ENCODE measurements at regions not wholly inside any gene's neighbourhood (a gene's known extent, or its start where the extent isn't known, plus 50 kb on each side); places are given as distances from the start of the nearest gene placed in this dataset.

DNA sequence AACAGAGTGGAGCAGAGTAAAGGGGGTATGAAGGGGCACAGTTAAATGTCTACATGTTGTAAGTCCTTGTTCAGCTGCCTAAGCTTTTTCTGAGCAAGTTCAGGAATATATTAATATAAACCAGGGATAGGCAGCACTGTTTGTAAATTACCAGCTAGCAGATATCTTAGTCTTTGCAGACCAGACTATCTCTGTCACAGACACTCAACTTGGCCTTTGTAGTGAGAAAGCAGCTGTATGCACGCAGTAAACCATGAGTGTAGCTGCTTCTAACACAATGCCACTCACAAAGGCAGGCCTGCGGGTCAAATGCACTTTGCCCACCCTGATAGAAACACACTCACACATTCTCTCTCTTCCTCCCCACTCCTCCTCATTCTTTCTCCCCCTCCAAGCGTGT lies 1016.9 kb downstream of the UQCRFS1 start:
- Histone ChIP-seq H3K27me3 (ENCODE audit: insufficient read depth, low read length) (no peaks in the 10 kb centered on the region), H3K4me3 (ENCODE audit: low read length) (no peak overlapping the region), H3K9me3 (ENCODE audit: low read depth, low read length) (no peaks in the 10 kb centered on the region), H3K4me1 (ENCODE audit: insufficient read depth, low read length) (no peaks in the 10 kb centered on the region)

DNA sequence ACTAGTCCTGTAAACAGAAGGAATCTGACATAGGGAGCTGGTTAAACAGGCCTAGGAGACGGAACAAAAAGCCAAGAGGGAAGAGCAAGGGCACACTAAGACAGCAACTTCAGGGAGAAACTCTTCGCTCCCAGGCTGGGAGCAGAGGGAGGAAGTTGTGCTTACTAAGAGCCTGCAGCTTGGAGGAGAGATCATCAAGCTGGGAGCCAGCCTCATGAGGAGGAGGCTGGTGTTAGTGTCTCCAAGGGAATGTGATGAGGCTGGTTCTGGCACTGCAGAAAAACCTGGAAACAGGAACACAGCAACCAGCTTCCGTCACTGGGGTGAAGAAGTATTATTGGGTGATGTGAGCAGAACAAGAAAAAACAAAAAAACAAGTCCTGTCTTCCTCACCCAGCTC lies 1027.3 kb downstream of the UQCRFS1 start:
- Histone ChIP-seq H3K9me3 (ENCODE audit: low read depth, low read length) (no peaks in the 10 kb centered on the region), H3K4me3 (ENCODE audit: low read length) (no peak overlapping the region), H3K4me1 (ENCODE audit: insufficient read depth, low read length) (no peaks in the 10 kb centered on the region), H3K27me3 (ENCODE audit: insufficient read depth, low read length) (no peaks in the 10 kb centered on the region)

DNA sequence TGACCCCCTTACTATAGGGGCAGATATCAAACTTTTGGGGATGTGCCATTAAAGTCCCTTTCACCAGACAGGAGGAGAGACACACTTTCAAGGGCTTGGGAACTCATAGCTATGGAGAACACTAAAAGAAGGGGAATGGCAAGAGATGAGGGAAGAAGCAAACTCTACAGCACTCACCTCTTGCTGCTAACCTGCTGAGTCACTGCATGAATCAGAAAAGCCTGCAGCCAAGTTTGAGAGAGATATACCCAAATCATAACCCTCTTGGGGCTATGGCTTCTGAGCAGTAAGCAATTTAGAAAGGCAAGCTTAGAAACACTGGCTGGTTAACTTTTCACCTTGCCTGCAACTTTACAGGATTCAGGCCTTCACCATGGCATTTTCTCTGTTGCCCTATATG lies 1028.0 kb downstream of the UQCRFS1 start:
- H3K9me3 ChIP-seq (ENCODE audit: low read depth, low read length), result no peaks in the 10 kb centered on the region
- H3K4me1 ChIP-seq (ENCODE audit: insufficient read depth, low read length), result no peaks in the 10 kb centered on the region
- H3K27me3 ChIP-seq (ENCODE audit: insufficient read depth, low read length), result no peaks in the 10 kb centered on the region
- no peak overlapping the region for H3K4me3 ChIP-seq (ENCODE audit: low read length)

DNA sequence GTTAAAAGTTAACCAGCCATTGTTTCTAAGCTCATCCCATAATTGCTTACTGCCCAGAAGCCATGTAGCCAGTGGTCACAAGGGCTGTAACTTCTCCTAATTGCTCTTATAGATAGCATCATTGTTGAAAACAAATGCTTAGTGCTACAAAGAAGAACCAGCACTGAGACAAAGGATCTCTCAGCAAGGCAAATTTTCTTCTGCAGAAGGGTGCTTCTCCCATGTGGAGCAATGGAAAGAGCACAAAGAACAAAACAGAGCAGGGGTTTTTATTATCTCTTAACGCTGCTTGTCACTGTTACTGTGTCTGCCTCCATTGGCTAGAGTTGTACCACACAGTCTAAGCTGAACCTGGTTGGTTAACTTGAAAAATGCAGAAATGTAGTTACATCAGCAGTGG lies 1036.8 kb downstream of the UQCRFS1 start:
- Histone ChIP-seq H3K27me3 (ENCODE audit: insufficient read depth, low read length) (no peaks in the 10 kb centered on the region), H3K9me3 (ENCODE audit: low read depth, low read length) (peaks cover 6% of the 10 kb centered on the region), H3K4me1 (ENCODE audit: insufficient read depth, low read length) (no peaks in the 10 kb centered on the region), H3K4me3 (ENCODE audit: low read length) (no peak overlapping the region)

DNA sequence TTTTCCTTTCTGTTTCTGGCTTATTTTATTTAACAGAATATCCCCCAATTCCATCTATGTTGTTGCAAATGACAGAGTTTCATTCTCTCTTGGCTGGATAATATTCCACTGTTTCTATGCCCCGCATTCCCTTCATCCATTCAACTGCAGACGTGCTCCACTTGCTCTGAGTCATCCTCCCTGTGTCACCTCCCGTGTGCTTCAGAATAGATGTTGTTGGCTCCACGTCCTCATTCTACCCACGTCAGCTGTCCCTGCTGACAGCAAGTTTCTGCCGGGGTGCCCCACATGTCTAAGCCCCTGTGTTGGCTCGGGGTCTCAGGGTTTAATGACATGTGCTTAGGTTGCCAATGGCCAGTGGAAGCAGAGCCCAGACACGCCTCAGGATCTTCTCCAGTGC lies 1041.0 kb downstream of the UQCRFS1 start:
- no peak overlapping the region for H3K4me3 ChIP-seq (ENCODE audit: low read length)
- no peaks in the 10 kb centered on the region for H3K27me3 ChIP-seq (ENCODE audit: insufficient read depth, low read length)
- no peaks in the 10 kb centered on the region for H3K4me1 ChIP-seq (ENCODE audit: insufficient read depth, low read length)
- peaks cover 6% of the 10 kb centered on the region for H3K9me3 ChIP-seq (ENCODE audit: low read depth, low read length)

DNA sequence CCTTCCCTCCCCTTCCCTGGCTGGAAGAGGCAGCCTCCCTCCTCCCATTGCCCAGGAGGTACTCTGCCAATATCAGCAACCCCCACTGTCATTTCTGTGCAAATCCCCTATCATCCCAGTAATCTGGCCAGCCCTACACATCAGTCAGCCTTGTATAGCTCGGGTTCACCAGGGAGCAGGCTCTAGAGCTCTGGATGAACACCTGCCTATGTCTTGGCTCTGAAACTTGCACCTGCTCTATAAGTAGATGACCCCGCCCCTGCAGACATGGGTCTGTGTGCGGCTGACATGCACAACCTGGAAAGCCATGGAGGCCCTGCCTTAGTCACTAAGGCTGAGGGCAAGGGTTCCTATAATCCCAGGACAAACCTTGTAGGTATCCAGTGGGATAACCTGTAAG lies 1042.9 kb downstream of the UQCRFS1 start:
- Histone ChIP-seq H3K27me3 (ENCODE audit: insufficient read depth, low read length) (no peaks in the 10 kb centered on the region), H3K4me3 (ENCODE audit: low read length) (no peak overlapping the region), H3K4me1 (ENCODE audit: insufficient read depth, low read length) (no peaks in the 10 kb centered on the region), H3K9me3 (ENCODE audit: low read depth, low read length) (no peaks in the 10 kb centered on the region)

DNA sequence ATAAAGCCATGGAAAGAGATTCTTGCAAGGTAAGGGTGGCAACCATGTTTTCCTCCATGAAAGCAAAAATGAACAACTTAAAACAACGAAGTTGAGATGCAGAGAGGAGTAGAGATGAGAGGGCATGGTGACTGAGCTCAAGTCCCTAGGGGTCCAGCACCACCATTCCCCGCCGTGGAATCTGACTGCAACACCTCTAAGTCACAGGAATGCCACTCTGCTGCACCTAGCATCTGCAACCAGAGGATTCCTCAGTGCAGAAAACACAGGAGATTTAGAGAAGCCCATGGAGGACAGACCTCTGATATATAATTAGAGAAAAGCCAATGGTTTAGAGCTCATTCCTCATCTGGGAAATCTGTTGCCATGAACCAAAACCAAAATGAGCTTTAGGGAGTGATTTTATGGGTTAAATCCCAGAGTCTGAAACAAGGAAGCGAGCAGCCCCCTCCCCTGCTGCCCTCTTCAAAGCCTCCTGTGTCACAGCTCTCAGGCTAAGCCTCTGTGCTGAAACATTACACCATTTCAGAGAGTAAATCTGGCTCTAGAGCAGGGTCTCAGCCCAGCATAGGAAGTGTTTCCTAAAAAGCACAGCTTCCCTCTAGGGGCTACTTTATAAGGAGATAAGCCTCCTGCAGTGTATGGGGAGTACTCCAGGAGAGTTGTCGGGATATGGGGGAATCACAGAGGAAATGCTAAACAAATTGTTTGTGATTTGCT lies 1043.6 kb downstream of the UQCRFS1 start:
- Histone ChIP-seq H3K4me1 (ENCODE audit: insufficient read depth, low read length) (no peaks in the 10 kb centered on the region), H3K4me3 (ENCODE audit: low read length) (no peak overlapping the region), H3K9me3 (ENCODE audit: low read depth, low read length) (no peaks in the 10 kb centered on the region), H3K27me3 (ENCODE audit: insufficient read depth, low read length) (no peaks in the 10 kb centered on the region)

DNA sequence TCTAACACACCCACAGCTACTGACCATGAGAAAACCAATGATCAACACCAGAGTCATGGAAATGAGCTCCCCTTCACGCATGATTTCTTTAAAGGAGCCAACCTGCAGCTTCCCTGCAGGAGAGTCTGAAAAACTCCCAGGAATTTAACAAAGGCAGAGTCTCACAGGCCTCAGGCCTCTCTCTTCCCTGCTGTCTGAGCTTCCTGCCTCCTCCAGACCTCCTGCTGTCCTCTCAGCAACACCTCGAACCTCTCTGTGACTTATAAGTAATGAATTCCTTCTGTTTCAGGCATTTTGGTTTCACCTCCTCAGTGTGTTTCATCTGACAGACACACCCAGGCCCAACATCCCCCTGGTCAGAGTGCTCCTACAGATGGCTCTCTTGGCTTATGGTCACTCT lies 1044.4 kb downstream of the UQCRFS1 start:
- no peaks in the 10 kb centered on the region for H3K27me3 ChIP-seq (ENCODE audit: insufficient read depth, low read length)
- no peak overlapping the region for H3K4me3 ChIP-seq (ENCODE audit: low read length)
- H3K9me3 ChIP-seq (ENCODE audit: low read depth, low read length), result no peaks in the 10 kb centered on the region
- no peaks in the 10 kb centered on the region for H3K4me1 ChIP-seq (ENCODE audit: insufficient read depth, low read length)

DNA sequence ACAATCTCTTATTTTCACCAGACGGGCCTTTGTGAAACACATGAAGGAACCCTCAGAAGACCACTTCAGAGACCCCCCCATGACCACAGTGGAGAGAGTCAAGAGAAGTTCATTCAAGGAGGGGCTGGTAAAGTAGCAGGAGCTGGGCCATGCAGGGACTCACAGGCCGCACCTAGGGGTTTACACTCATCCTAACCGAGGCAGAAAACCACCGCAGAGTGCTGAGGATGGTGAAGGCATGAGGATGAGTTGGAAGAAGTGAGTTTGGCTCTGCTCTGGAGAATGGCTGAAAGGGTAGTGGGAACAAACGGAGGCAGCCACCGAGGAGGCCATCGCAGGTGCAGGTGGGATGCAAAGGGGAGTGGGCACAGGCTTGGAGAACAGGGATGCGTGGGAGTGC lies 1046.9 kb downstream of the UQCRFS1 start:
- Histone ChIP-seq H3K27me3 (ENCODE audit: insufficient read depth, low read length) (no peaks in the 10 kb centered on the region), H3K9me3 (ENCODE audit: low read depth, low read length) (no peaks in the 10 kb centered on the region), H3K4me1 (ENCODE audit: insufficient read depth, low read length) (no peaks in the 10 kb centered on the region), H3K4me3 (ENCODE audit: low read length) (no peak overlapping the region)

DNA sequence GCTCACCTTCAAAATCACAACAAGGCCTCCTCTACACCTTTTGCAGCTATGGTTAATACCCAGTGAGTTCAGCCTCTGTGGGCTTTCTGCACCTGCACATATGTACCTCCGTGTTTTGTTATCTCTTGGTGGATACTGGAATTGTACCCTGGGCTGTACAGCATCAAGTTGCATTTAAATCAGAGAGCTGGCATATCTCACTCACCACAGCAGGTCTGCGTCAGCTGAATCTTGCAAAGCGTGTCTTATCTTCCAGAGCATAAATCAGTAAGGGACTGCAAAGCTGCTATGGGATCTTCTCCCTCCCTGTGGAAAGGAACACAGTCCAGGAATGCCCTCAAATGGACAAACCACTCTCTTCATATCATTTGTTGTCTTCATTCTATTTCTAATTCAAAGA lies 1048.7 kb downstream of the UQCRFS1 start:
- Histone ChIP-seq H3K4me3 (ENCODE audit: low read length) (no peak overlapping the region), H3K9me3 (ENCODE audit: low read depth, low read length) (peaks cover 3% of the 10 kb centered on the region), H3K27me3 (ENCODE audit: insufficient read depth, low read length) (no peaks in the 10 kb centered on the region), H3K4me1 (ENCODE audit: insufficient read depth, low read length) (no peaks in the 10 kb centered on the region)

DNA sequence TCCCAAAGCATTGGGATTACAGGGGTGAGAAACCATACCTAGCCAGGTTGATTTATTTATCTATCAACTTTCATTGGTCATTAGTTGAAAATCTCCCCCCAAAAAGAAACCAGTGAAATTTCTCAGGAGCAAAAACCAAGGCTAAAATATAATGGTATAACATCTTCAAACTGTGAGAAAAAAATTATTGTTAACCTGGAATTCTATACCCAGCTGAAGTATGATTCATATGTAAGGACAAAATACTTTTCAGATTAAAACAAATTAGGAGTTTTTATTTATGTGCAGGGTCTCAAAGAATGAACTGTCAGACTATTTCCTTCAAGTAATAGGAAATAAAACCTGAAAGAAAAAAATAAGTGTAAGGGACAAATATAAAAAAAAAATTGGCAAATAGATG lies 1053.9 kb downstream of the UQCRFS1 start:
- Histone ChIP-seq H3K4me3 (ENCODE audit: low read length) (no peak overlapping the region), H3K4me1 (ENCODE audit: insufficient read depth, low read length) (no peaks in the 10 kb centered on the region), H3K9me3 (ENCODE audit: low read depth, low read length) (peaks cover 7% of the 10 kb centered on the region), H3K27me3 (ENCODE audit: insufficient read depth, low read length) (no peaks in the 10 kb centered on the region)

DNA sequence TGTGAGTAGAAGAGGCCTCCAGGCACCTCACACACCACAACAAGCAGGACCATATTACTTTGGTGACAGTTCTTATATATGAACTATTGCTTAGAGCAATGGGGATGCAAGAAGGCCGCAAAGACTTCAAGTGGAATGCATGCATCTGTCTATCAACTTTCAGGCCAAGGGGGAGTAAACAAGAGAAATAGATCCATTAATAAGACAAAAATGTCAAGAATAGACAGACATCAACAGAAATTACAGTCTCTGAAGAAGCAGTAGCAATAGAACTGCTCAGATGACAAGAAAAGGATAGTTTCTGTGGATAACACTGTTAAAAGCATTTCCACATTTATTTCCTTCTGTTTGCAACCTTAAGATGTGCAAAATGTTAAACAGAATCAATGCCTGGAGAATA lies 1057.7 kb downstream of the UQCRFS1 start:
- Histone ChIP-seq H3K9me3 (ENCODE audit: low read depth, low read length) (peaks cover 7% of the 10 kb centered on the region), H3K27me3 (ENCODE audit: insufficient read depth, low read length) (no peaks in the 10 kb centered on the region), H3K4me3 (ENCODE audit: low read length) (no peak overlapping the region), H3K4me1 (ENCODE audit: insufficient read depth, low read length) (no peaks in the 10 kb centered on the region)

DNA sequence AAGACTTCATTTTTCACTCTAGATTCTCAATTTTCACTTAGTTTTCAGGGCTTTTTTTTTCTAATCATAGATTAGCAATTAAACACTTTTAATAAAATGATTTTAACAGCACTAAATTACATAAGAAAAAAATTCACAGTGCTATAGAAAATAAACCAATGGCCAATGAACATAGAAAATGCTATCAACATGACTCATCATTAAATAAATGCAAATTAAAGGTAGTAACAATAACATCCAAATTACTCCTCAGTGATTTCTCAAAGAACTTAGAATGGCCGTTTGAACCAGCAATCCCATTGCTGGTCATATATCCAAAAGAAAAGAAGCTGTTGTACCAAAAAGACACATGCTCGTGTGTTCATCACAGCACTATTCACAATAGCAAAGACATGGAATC lies 1058.9 kb downstream of the UQCRFS1 start:
- Histone ChIP-seq H3K9me3 (ENCODE audit: low read depth, low read length) (peaks cover 2% of the 10 kb centered on the region), H3K4me3 (ENCODE audit: low read length) (no peak overlapping the region), H3K4me1 (ENCODE audit: insufficient read depth, low read length) (no peaks in the 10 kb centered on the region), H3K27me3 (ENCODE audit: insufficient read depth, low read length) (no peaks in the 10 kb centered on the region)

DNA sequence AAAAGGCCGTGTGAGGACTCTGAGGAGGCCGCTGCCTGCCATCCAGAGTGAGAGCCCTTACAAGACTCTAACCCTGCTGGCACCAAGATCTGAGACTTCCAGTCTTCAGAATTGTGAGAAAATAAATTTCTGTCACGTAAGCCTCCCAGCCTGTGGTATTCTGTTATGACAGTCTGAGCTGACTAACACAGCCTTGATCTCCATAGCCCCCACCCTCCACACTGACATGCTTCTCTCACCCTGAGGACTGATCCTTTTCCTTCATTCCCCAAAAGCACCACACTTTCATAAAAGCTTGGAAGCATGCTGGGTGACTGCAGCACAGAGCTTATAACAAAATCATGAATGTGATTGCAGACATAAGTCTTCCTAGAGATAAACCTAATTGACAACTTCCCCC lies 1059.8 kb downstream of the UQCRFS1 start:
- H3K4me3 ChIP-seq (ENCODE audit: low read length), result no peak overlapping the region

DNA sequence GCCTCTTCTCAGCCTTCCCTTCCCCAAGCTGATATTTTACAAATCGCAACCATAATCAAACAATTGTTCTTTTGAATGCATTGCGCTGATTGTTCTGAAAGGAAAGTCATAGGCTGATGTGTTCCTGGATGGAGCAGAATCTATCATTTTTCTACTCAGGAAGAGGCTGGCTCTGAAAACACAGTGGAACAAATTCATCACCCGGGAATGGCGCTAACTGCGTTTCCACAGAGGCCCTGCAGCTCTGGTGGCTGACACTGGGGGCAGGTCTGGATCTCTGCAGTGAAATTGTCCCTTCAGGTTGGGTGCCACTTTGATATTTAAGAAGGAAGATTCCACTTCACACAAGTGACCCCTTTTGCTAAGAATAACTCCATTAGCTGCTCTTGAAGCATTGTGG lies 1060.8 kb downstream of the UQCRFS1 start:
- H3K27me3 ChIP-seq (ENCODE audit: insufficient read depth, low read length), result no peaks in the 10 kb centered on the region
- no peak overlapping the region for H3K4me3 ChIP-seq (ENCODE audit: low read length)
- no peaks in the 10 kb centered on the region for H3K9me3 ChIP-seq (ENCODE audit: low read depth, low read length)
- H3K4me1 ChIP-seq (ENCODE audit: insufficient read depth, low read length), result no peaks in the 10 kb centered on the region

More for the DNA sequence above, 1059.8 kb downstream of the UQCRFS1 start:
- Histone ChIP-seq H3K27me3 (ENCODE audit: insufficient read depth, low read length) (no peaks in the 10 kb centered on the region), H3K9me3 (ENCODE audit: low read depth, low read length) (no peaks in the 10 kb centered on the region), H3K4me1 (ENCODE audit: insufficient read depth, low read length) (no peaks in the 10 kb centered on the region)

DNA sequence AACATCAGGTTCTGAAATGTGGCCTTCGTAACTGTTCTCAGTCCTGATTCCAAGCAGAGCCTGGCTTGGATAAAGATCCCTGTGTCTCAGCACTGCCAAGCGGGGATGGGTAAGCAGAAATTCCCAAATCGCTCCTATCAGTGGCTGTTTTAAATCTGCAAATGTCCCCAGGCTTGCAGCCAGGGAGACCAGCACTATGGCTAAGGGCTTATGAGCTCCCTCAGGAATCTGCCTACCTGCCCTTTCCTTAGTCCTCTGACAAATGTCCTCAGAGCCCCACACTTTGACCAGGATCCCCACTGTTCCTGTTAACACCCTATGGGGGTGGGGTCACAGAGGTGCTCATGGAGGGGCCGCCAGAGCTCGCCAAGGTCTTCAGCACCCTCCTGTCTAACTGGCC lies 1062.8 kb downstream of the UQCRFS1 start:
- H3K9me3 ChIP-seq (ENCODE audit: low read depth, low read length), result no peaks in the 10 kb centered on the region
- H3K4me3 ChIP-seq (ENCODE audit: low read length), result no peak overlapping the region
- no peaks in the 10 kb centered on the region for H3K4me1 ChIP-seq (ENCODE audit: insufficient read depth, low read length)
- H3K27me3 ChIP-seq (ENCODE audit: insufficient read depth, low read length), result no peaks in the 10 kb centered on the region

All from mononuclear cell (primary cell).